WTC11 (cell line): ENCODE measurements at regions not wholly inside any gene's neighbourhood (a gene's known extent, or its start where the extent isn't known, plus 50 kb on each side); places are given as distances from the start of the nearest gene placed in this dataset.

Experiments
- ELF4 ChIP-seq: sonication (generic); formaldehyde crosslinking; IDR thresholded peaks from 2 replicates; pipeline ENCODE4 v1.8.1; 2022; ENCODE audit warnings: low read depth, mild to moderate bottlenecking, moderate library complexity, missing genetic modification reagents
- TF ChIP-seq, protein P1 (sequence below): fragments of 200-600 bp; IDR thresholded peaks from 2 replicates; pipeline ENCODE4 v1.8.0; 2022; ENCODE audit warnings: antibody characterized with exemption

DNA sequence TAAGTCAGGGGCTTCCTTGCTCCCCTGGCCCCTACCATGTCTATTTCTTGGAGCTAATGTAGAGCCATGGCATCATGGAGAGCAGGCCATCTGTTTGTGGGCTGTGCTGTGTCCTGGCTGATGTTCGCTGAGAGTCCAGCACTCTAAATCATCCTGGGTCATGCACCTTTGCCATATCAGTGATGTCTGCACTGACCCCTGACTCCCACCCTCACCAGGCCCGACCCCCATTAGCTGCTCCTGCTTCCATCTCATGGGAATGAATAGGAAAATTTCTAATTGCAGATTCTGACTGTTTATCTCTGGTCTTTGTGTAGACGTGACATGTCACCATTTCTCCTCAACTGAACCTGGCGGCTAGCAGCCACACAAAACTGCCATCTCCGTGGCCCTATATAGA, 236.9 kb downstream of the NSG2 start:
- TF ChIP-seq, protein P1, sequence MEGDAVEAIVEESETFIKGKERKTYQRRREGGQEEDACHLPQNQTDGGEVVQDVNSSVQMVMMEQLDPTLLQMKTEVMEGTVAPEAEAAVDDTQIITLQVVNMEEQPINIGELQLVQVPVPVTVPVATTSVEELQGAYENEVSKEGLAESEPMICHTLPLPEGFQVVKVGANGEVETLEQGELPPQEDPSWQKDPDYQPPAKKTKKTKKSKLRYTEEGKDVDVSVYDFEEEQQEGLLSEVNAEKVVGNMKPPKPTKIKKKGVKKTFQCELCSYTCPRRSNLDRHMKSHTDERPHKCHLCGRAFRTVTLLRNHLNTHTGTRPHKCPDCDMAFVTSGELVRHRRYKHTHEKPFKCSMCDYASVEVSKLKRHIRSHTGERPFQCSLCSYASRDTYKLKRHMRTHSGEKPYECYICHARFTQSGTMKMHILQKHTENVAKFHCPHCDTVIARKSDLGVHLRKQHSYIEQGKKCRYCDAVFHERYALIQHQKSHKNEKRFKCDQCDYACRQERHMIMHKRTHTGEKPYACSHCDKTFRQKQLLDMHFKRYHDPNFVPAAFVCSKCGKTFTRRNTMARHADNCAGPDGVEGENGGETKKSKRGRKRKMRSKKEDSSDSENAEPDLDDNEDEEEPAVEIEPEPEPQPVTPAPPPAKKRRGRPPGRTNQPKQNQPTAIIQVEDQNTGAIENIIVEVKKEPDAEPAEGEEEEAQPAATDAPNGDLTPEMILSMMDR = no peak
- no peak for TF ChIP-seq ELF4 (CRISPR knock-in tag)
